ENCODE measurements at regions not wholly inside any gene's neighbourhood (a gene's known extent, or its start where the extent isn't known, plus 50 kb on each side); places are given as distances from the start of the nearest gene placed in this dataset.
A peak's percentile ranks its signal among the peaks of the same experiment; 100 is the strongest.

DNA sequence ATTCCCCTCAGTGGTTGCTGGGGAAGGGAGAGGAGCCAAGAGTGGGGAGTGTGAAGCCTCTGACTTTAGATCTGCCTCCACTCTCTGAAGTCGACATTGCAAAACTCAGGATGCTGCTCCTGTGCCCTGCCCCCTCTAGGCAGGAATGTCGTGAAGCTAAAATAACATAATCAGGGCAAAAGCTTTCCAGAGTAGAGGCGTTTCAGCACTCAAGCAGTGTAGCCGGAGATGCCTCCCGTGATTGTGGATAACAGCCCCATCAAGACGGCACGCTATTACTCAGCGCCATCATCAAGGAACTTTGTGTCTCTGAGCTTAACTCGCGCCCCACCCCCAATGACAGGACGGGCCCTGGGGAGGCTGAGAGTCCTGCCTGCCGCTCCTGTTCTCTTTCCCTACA is 60.0 kb downstream of the FBXO2 start:
- Histone ChIP-seq H4K20me1 (replicated peaks in 1 of 2; ENCODE audit: control insufficient read depth in 1 of 2, insufficient read depth in 2 of 2, low read length in 2 of 2) (no peaks in the 10 kb centered on the region), H3K23ac (ENCODE audit: insufficient read length) (no peak overlapping the region), H3K4me3 (ENCODE audit: extremely low read depth in 1 of 4, insufficient read depth in 2 of 4, low read depth in 3 of 4, low read length in 4 of 4) (peak overlapping the region in 1 of 4 experiments; percentile 12; a peak in 2 of 8 replicates), H3K18ac (ENCODE audit: extremely low read depth, low read length) (peak overlapping the region; percentile 83), H3K23me2 (ENCODE audit: low read depth, low read length) (no peaks in the 10 kb centered on the region), H3K14ac (ENCODE audit: insufficient read length) (no peak overlapping the region), H2AFZ (ENCODE audit: low read length) (peak overlapping the region; percentile 97), H3K36me3 (ENCODE audit: control insufficient read depth in 2 of 4, insufficient read depth in 4 of 4, low read length in 3 of 4) (no peaks in the 10 kb centered on the region), H3K4ac (replicated peaks; ENCODE audit: insufficient read length, low read depth, low read length) (no peak overlapping the region), H3K79me2 (ENCODE audit: control insufficient read depth in 1 of 2, insufficient read depth in 2 of 2, low read length in 2 of 2) (no peaks in the 10 kb centered on the region), H4K8ac (ENCODE audit: extremely low read depth, insufficient read depth, low read length) (peak overlapping the region; percentile 91; the same call in 1 of the 2 replicates), H3K27ac (ENCODE audit: low read depth, low read length) (no peak overlapping the region), H3K27me3 (replicated peaks in 1 of 4; ENCODE audit: control insufficient read depth in 3 of 4, extremely low read depth in 1 of 4, insufficient read depth in 3 of 4, low read length in 3 of 4) (peaks cover 0 to 3% (median 0%) of the 10 kb centered on the region in 4 experiments; a peak in 1 of 7 replicates), H2BK120ac (replicated peaks; ENCODE audit: low read depth, low read length) (peak overlapping the region; percentile 15), H2BK15ac (ENCODE audit: low read length) (peak overlapping the region; percentile 81; the same call in 1 of the 2 replicates), H2BK5ac (ENCODE audit: low read depth, low read length) (peak overlapping the region; percentile 75; the same call in 1 of the 2 replicates), H3K4me1 (replicated peaks in 1 of 4; ENCODE audit: control insufficient read depth in 3 of 4, insufficient read depth in 4 of 4, low read length in 3 of 4) (peaks cover 2 to 8% (median 5%) of the 10 kb centered on the region in 4 experiments), H4K5ac (ENCODE audit: insufficient read length, low read depth, low read length) (peak overlapping the region; percentile 46), H4K91ac (replicated peaks; ENCODE audit: insufficient read length, low read length) (peak overlapping the region; percentile 71), H3K4me2 (ENCODE audit: insufficient read depth in 1 of 2, low read depth in 2 of 2, low read length in 2 of 2) (peak overlapping the region; percentile 32 to 44; a peak in 3 of 4 replicates), H3K56ac (replicated peaks; ENCODE audit: insufficient read length, low read depth, low read length) (no peak overlapping the region), H3K9me3 (ENCODE audit: insufficient read depth in 2 of 2, low read depth in 1 of 2, low read length in 1 of 2) (no peaks in the 10 kb centered on the region), H2BK20ac (ENCODE audit: low read length) (peak overlapping the region; percentile 73; the same call in 1 of the 2 replicates), H2BK12ac (ENCODE audit: low read depth, low read length) (peak overlapping the region; percentile 12; the same call in 1 of the 2 replicates), H2AK5ac (ENCODE audit: low read depth, low read length) (no peak overlapping the region), H3K9ac (replicated peaks in 1 of 4; ENCODE audit: extremely low read depth in 1 of 4, low read depth in 3 of 4, low read length in 3 of 4) (no peak overlapping the region), H3K79me1 (ENCODE audit: low read depth, low read length) (no peaks in the 10 kb centered on the region)
- ChIA-PET CTCF (ENCODE audit: partially characterized antibody) (interaction anchor here (0.8 to 4.1 kb wide), 19 partner anchors 9 to 267 kb away, joined by 3 to 21 read pairs (median 5); no protein-coding TSS in a partner anchor), POLR2A (ENCODE audit: partially characterized antibody) (interaction anchor here (1.0 to 1.3 kb wide), 5 partner anchors 9 to 316 kb away, joined by 3 read pairs; no protein-coding TSS in a partner anchor)
- WGBS, 2 experiments (ENCODE audit: extremely low coverage in 1 of 2, insufficient coverage in 1 of 2, insufficient read length in 1 of 2, insufficient replicate concordance in 2 of 2, low coverage in 1 of 2, low lambda C conversion rate in 2 of 2, missing lambda C conversion rate in 1 of 2), result 45% methylated on average over 12 of the region's 12 CpGs; no CpG with 5 or more reads in 1 of the 2 experiments
- peak; percentile 86 for FAIRE-seq
- peak in 1 of 2 experiments; percentile 23 for DNase-seq (ENCODE audit: low read depth in 1 of 2, low spot score in 2 of 2)
- 0 out of 2 replicates have a peak, but pooled peaks have one; percentile 50 for TF ChIP-seq YY1 (IDR thresholded peaks at IDR 0.05; ENCODE audit: low read depth, low read length)
- TF ChIP-seq, protein P1, sequence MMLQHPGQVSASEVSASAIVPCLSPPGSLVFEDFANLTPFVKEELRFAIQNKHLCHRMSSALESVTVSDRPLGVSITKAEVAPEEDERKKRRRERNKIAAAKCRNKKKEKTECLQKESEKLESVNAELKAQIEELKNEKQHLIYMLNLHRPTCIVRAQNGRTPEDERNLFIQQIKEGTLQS (IDR thresholded peaks at IDR 0.05; ENCODE audit: insufficient read depth, low read depth, low read length), result no peak
- peak; percentile 59; the same call in 1 of the 2 replicates for TF ChIP-seq TAF1 (IDR thresholded peaks at IDR 0.05; ENCODE audit: low read depth, low read length)
- peak; percentile 45 to 49; a peak in 3 of 4 replicates for TF ChIP-seq RAD21 (IDR thresholded peaks at IDR 0.05 in 1 of 2, conservative IDR thresholded peaks at IDR 0.05 in 1 of 2; ENCODE audit: low read depth in 2 of 2, low read length in 2 of 2)

Measured in H1 (cell line).